Activated T-cell treated with anti-CD3 and anti-CD28 coated beads, Interleukin-2, amount 50 U/mL, for 48 hours (primary cell): ENCODE measurements at regions not wholly inside any gene's neighbourhood (a gene's known extent, or its start where the extent isn't known, plus 50 kb on each side); places are given as distances from the start of the nearest gene placed in this dataset.

Experiments
- DNase-seq, 2 experiments: peaks; one replicate each; pipeline ENCODE4 v3.0.0-alpha.2; 2020

DNA sequence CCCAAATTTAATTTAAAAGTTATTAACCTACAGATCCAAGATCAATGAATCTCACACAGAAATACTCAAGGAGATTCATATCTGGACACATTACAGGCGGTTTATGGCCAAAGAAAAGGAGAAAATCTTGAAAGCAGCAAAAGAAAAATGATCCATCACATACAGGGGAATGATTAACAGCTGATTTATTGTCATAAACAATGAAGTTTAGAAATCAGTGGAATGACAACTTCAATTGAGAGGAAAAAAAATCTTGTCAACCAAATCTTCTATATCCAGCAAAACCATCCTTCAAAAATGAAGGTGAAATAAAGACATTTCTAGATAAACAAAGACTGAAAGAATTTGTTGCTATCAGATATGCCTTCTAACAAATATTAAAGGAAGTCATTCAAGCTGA, 156.2 kb upstream of the SEMA6D start:
- no peak for DNase-seq

DNA sequence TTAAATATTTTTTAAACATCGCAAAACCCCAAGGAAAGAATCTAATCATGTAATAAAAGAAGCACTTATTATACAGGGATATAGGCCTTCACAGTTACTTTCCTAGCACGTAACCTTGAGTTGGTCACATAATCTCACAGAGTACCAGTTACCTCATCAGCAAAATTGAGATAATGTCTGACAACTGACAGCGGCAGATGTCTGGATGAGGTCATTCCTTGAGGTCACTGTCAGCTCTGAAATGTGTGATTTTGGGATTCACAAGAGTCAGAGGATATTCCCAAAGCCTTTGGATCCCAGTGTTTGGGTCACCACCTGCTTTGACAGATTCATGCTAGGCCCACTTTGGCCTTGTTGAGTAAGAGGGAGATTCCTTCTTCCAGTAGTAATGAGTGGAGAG, 151.4 kb upstream of the SEMA6D start:
- DNase-seq = no peak

GRCh38 chr15:47566610-47567009, 150.7 kb upstream of the SEMA6D start:
- no peak for DNase-seq

- no peak for DNase-seq
Observed at GRCh38 chr15:47568030-47568429, 149.3 kb upstream of the SEMA6D start.

GRCh38 chr15:47570044-47570443, 147.3 kb upstream of the SEMA6D start:
- no peak for DNase-seq

GRCh38 chr15:47570451-47570850, 146.9 kb upstream of the SEMA6D start:
- no peak for DNase-seq

GRCh38 chr15:47570881-47571640, 146.2 kb upstream of the SEMA6D start:
- no peak for DNase-seq

DNA sequence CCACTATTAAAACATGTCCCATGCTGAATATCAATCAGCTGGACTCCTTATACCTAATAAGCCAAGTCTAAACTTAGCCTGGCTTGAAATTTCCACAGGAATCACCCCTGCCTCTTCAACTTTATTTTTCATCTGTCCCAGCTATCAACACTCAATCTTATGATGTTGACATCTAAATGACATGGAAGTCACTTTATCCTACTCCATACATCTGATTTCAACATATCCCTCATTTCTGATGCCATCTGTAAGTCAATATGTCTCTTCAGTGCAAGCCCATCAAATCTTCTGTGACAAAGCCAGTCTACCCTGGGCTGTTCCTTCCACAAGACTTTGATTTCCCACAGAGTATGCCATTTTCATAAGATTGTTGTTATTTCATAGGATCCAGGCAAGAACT, 143.6 kb upstream of the SEMA6D start:
- DNase-seq = no peak

GRCh38 chr15:47577000-47577399, 140.3 kb upstream of the SEMA6D start:
- DNase-seq = no peak

DNA sequence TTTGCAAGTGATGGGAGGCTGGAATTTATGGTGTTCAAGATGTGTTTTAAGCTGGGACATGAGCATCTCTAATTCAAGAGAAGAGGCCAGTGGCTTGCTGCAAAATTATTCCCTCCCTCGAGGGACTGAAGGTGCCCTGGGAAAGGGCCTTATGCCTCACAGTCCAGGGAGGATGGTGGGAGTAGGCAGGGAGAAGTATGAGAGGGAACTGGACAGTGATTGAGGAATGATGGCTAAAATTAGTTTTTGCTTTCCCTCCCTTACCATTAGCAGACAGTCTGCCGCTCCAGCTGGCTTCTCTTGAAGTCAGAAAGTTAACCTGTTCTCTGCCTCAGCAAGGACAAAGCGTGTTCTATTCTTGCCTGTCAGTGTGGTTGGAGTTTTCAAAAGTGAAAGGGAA, 139.8 kb upstream of the SEMA6D start:
- DNase-seq = no peak

GRCh38 chr15:47582233-47582632, 135.1 kb upstream of the SEMA6D start:
- DNase-seq = no peak

- DNase-seq = no peak
Observed at GRCh38 chr15:47584316-47584715, 133.0 kb upstream of the SEMA6D start.

GRCh38 chr15:47586653-47587224, 130.6 kb upstream of the SEMA6D start:
- DNase-seq = no peak

DNA sequence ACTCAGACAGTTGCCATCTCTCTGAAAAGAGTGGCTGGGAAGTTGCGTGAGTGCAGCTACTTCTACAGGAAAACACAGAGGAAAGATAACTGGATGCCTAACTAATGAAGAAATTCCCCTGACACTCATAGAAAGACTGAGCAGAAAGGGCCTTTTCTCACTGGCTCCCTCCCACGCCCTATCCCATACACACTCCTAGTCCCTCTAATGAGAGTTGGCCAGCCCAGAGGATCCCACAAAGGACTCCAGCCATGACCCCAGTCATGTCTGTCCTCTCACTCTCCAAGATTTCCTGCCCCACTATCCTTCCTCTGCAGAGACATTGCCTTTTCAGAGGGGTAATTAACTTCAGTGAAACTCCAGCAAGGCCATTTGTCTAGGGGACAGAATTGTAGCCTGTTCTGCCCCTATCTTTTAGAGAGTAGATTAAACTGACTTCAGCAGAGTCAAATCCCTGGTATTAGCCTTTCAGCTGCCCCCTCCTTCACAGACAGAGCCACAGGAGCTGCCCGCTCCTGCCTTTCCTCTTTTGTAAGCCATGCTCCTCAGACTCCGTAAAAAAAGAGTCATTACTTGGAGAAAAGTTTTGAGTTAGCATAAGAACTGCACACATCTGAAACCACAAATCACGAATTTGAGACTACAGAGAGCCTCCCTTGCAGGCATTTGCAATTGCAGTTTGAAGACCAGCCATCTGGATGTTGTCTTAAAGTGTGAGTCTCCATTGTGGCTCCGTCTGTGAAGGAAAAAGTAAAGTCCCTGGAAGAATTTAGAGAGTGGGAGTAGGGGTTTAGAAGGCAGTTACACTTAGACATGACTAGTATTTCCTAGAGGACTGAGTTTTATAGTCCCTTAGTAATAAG, 129.1 kb upstream of the SEMA6D start:
- DNase-seq = no peak

DNA sequence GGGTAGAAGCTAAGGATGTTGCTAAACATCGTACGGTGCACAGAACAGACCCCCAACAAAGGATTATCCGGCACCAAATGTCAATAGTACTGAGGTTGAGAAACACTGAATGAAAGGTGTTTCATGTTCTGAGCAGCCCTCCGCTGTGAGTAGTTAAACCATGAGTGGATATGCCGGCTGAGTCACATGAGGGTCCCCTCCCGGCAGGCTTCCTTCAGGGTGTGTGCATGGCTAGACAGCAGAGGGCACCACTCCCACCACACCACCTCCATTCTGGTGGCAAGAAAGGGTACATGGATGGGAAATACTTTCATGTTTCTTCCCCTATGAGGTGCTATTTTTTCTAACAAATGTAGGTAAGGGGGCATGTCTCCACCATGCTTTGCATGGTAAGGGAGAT, 128.3 kb upstream of the SEMA6D start:
- DNase-seq = no peak

DNA sequence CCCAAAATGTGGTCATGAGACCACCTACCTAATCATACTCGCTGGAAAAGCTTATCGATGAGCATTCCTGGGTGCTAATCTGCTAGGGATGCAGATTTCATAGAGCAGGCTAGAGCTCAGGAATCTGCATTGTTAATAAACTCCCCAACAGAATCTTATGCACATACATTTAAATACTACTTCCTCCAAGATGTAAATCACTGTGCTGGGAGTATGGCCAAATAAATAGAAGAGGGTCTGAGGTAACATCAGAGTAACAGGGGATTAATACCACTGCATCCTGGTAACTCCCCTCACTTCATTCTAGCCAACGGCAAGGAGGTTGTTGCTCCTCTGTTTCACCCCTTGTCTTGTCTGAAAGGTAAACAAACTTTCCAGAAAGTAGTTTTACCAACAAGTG, 118.3 kb upstream of the SEMA6D start:
- DNase-seq = no peak

DNA sequence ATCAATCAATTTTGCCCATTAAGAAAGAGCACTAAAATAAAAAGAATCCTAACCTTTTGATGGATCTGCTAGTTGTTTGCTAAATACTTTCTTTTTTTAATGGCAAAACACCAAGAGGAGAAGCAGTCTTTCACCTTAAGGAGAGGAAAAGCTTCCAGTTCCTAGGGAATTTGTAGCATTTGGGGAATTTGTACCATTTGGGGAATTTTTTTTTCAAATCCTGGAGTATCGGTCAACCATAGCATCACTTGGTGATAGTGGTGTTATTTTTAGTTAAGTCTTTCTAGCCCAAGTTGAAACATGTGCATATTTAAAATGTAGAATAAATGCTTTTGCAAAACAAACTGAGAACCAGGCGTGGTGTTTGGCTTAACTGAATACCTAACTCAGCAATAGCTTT, 117.5 kb upstream of the SEMA6D start:
- DNase-seq = no peak

GRCh38 chr15:47602121-47602520, 115.2 kb upstream of the SEMA6D start:
- DNase-seq = no peak

DNA sequence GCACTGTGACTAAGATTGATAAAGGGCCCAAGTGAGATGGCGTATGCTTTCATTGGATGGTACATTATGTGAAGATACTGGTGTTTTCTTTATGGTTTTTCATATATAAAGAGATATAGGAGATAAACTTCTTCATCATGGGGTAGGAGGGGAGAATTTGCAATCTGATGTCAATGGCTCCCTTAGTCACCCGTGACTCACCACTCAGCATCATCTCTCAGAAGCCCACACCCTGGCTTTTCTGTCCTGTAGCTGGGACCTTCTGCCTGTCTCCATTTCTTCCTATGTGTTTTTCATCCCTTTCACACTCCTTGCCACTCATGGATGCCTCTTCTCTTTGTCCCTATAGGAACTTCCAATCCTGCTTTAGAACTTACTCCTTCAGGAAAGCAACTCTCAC, 114.3 kb upstream of the SEMA6D start:
- no peak for DNase-seq

GRCh38 chr15:47607695-47608094, 109.6 kb upstream of the SEMA6D start:
- DNase-seq = no peak

DNA sequence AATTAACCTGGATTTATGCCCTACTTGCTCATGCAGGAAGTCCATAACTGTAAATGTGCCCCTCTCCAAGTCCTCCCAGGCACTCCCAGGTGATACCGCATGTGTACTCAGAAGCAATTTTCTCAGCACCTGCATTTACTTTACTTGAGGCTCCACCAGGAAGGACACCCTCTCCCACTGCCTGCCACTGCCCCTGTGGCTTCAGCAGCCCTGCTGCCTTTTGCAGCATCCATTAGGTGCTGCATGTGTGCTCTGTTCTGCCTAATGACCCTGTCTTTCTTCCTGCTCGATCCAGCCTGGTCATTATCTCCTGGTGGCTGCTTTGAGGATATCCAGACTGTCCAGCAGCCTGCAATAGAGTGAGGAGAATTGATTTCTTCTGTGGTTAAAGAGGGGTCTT, 107.6 kb upstream of the SEMA6D start:
- DNase-seq = no peak

DNA sequence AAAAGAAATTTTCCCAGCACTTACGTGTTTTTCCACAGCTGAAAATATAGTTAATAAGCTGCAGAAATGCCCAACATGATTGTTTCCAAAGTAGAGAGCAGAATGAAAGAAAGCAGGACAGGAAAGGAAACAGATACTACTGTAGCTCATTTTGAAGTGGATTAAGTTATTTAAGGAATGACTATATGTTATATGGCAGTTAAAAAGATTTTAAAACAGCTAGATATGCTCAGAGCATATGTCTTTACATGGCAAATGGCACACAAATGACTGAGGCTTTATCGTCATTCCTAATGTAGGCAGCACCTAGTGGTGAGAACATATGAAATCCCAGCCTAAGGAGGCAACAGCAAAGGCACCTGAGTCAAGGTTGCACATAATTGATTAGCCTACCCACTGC, 106.6 kb upstream of the SEMA6D start:
- no peak for DNase-seq

DNA sequence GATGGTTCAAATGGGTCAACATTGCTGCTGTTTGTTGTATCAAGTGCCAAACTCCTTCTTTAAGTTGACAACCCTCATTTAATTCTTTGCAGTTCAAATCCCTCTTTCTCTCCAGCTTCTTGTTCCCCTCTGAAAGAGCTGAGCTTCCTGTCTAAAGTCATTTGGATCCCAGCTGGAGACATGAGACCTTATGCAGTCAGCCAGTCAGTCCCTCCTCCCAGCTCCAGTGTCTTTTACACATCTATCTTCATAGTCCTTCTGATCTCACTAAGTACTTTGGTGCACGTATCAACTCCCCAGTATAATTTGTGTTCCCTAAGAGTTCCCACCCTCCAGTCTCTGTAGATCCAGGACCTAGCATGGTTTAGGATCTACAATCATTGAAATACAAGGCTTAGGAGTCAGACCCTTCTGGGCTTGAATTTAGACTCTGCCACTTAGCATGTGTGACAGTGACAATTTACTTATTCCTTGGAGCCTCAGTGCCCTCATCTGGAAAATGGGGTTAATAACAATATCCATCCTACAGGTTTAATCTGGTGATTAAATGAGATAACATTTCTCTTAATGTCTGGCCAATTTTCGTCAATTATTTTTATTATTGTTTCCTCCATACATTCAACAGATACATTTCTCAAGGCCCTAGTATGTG, 102.8 kb upstream of the SEMA6D start:
- DNase-seq = no peak

GRCh38 chr15:47616876-47617275, 100.4 kb upstream of the SEMA6D start:
- DNase-seq = no peak
